ENCODE measurements at regions not wholly inside any gene's neighbourhood (a gene's known extent, or its start where the extent isn't known, plus 50 kb on each side); places are given as distances from the start of the nearest gene placed in this dataset.
"Not testable (repeated sequence)": the region's sequence is repeated elsewhere in the genome, so short reads cannot be mapped to it uniquely, and the experiment has no call there.

DNA sequence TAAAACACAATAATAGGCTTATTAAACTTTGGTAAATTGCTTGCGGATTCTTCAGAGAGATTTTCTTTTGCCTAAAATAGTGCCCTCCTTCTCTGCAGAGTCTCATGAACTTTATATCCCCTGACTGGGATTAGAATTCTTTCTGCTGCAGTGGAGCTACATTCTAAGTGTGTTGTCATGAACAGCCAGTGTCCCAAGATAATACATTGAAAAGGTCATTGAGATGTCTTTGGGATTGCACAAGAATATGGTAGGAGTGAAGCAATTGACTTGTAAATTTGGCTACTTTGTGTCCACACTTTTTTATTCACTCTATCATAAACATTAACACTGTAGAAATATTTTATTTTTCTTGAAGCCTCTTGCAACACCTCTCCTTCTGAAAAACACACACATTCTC is 604.5 kb downstream of the GABRG2 start:
- Histone ChIP-seq H3K9ac (ENCODE audit: low read length) (no peak overlapping the region), H3K4me1 (ENCODE audit: control insufficient read depth, insufficient read depth, low read length) (no peaks in the 10 kb centered on the region), H3K27ac (ENCODE audit: low read depth, low read length) (no peak overlapping the region)

DNA sequence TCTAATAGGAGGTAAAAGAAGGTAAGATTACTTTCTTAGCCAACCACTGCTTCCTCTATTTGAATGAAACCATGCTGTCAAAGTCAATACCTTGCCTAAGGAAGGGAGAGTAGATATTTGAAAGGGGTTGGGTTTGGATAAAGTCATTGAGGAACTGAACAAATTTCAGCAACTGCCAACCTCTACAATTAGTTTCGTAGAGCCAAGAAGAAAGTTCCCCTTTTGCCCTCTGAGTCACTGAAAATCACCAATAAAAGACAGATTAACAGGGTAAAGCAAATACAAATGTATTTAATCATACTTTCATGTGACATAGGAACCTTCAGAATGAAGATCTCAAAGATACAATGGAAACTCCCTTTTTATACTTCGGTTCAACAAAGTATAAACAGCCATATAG is 615.7 kb downstream of the GABRG2 start:
- no peak overlapping the region for H3K27ac ChIP-seq (ENCODE audit: low read depth, low read length)
- H3K4me1 ChIP-seq (ENCODE audit: control insufficient read depth, insufficient read depth, low read length), result no peaks in the 10 kb centered on the region
- no peaks in the 10 kb centered on the region for H3K27me3 ChIP-seq (ENCODE audit: control insufficient read depth, insufficient read depth, low read length)
- H3K36me3 ChIP-seq (ENCODE audit: control insufficient read depth, insufficient read depth, low read length), result no peaks in the 10 kb centered on the region
- H3K9ac ChIP-seq (ENCODE audit: low read length), result no peak overlapping the region
- no peak overlapping the region for H3K4me3 ChIP-seq (ENCODE audit: low read length)

More for the DNA sequence above, 604.5 kb downstream of the GABRG2 start:
- H3K4me3 ChIP-seq (ENCODE audit: low read length), result no peak overlapping the region
- H3K36me3 ChIP-seq (ENCODE audit: control insufficient read depth, insufficient read depth, low read length), result no peaks in the 10 kb centered on the region
- no peaks in the 10 kb centered on the region for H3K27me3 ChIP-seq (ENCODE audit: control insufficient read depth, insufficient read depth, low read length)

DNA sequence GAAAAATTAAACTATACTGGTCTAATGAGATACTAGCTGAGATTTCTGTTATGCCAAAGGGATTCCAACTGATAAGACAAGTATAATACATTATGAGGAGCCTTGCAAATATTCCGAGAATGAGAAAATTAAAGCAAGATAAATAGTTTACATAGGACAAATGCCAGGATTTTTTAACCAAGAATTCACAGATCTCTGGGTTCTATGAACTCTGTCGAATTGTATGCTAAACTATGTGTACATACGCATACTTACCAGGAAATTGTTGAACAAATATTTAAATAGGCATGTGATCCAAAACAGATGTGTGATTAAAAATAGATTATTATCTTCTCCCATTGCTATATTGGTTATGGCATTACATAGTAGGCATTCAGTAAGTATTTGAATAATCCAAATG is 616.6 kb downstream of the GABRG2 start:
- no peaks in the 10 kb centered on the region for H3K36me3 ChIP-seq (ENCODE audit: control insufficient read depth, insufficient read depth, low read length)
- H3K27ac ChIP-seq (ENCODE audit: low read depth, low read length), result no peak overlapping the region
- H3K27me3 ChIP-seq (ENCODE audit: control insufficient read depth, insufficient read depth, low read length), result no peaks in the 10 kb centered on the region
- H3K4me1 ChIP-seq (ENCODE audit: control insufficient read depth, insufficient read depth, low read length), result no peaks in the 10 kb centered on the region
- H3K9ac ChIP-seq (ENCODE audit: low read length), result no peak overlapping the region
- H3K4me3 ChIP-seq (ENCODE audit: low read length), result no peak overlapping the region

DNA sequence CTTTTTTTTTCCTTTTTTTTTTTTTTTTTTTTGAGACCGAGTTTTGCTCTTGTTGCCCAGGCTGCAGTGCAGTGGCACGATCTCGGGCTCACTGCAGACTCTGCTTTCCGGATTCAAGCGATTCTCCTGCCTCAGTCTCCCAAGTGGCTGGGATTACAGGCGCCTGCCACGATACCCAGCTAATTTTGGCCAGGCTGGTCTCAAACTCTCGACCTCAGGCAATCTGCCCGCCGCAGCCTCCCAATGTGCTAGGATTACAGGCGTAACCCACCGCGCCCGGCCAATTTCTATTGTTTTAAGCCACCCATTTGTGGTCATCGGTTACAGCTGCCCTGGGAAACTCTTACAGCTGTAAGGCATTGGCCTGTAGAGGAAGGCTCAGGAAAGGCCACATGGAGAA is 617.7 kb downstream of the GABRG2 start:
- no peaks in the 10 kb centered on the region for H3K27me3 ChIP-seq (ENCODE audit: control insufficient read depth, insufficient read depth, low read length)
- no peak overlapping the region for H3K27ac ChIP-seq (ENCODE audit: low read depth, low read length)
- no peaks in the 10 kb centered on the region for H3K4me1 ChIP-seq (ENCODE audit: control insufficient read depth, insufficient read depth, low read length)
- no peaks in the 10 kb centered on the region for H3K36me3 ChIP-seq (ENCODE audit: control insufficient read depth, insufficient read depth, low read length)
- H3K4me3 ChIP-seq (ENCODE audit: low read length), result no peak overlapping the region
- no peak overlapping the region for H3K9ac ChIP-seq (ENCODE audit: low read length)

DNA sequence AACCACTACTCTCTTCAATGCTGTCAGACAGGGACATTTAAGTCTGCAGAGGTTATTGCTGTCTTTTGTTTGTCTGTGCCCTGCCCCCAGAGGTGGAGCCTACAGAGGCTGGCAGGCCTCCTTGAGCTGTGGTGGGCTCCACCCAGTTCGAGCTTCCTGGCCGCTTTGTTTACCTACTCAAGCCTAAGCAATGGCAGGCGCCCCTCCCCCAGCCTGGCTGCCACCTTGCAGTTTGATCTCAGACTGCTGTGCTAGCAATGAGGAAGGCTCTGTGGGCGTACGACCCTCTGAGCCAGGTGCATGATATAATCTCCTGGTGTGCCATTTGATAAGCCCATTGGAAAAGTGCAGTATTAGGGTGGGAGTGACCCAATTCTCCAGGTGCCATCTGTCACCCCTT is 628.7 kb downstream of the GABRG2 start:
- H3K4me3 ChIP-seq (ENCODE audit: low read length); H3K36me3 ChIP-seq (ENCODE audit: control insufficient read depth, insufficient read depth, low read length); H3K27ac ChIP-seq (ENCODE audit: low read depth, low read length); H3K27me3 ChIP-seq (ENCODE audit: control insufficient read depth, insufficient read depth, low read length); H3K4me1 ChIP-seq (ENCODE audit: control insufficient read depth, insufficient read depth, low read length); H3K9ac ChIP-seq (ENCODE audit: low read length): not testable (repeated sequence)

DNA sequence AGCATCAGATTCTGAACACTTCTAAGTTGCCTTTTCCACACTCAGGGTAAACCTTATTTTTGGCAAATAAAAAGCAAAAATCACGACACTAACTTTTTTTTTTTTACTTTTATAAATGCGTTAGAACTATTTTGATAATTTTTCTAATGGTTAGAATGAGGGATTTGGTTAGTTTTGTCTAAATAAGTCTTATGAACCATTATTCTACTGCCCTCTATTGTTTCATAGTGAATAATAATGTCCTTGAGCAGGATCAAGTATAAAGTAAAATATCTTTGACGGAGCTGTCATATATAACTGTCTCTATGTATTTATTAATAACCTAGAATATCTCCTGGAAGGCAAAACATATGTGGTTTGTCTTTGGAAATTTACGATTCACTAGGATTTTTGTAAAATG is 631.8 kb downstream of the GABRG2 start:
- H3K36me3 ChIP-seq (ENCODE audit: control insufficient read depth, insufficient read depth, low read length), result no peaks in the 10 kb centered on the region
- H3K4me1 ChIP-seq (ENCODE audit: control insufficient read depth, insufficient read depth, low read length), result no peaks in the 10 kb centered on the region
- H3K27ac ChIP-seq (ENCODE audit: low read depth, low read length), result no peak overlapping the region
- H3K27me3 ChIP-seq (ENCODE audit: control insufficient read depth, insufficient read depth, low read length), result no peaks in the 10 kb centered on the region
- no peak overlapping the region for H3K9ac ChIP-seq (ENCODE audit: low read length)
- H3K4me3 ChIP-seq (ENCODE audit: low read length), result no peak overlapping the region

DNA sequence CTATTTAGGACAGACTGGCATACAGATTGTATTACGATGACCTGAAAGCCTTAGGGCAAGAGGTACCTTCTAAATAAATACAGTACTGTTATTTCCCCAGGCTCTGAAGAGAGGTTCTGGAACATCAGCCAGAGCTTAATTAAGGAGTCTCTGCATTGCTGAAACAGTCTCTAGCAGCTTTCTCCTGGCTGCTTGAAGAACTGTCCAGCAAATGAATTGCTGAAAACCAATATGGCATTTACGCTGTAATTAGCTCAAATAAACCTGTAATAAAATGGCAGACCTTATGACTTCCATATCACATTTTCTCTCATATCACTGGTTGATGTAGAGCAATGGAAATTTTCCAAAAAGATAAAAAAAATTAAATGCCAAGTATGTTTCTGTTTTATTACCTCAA is 636.3 kb downstream of the GABRG2 start:
- no peak overlapping the region for H3K9ac ChIP-seq (ENCODE audit: low read length)
- H3K27ac ChIP-seq (ENCODE audit: low read depth, low read length), result no peak overlapping the region
- H3K36me3 ChIP-seq (ENCODE audit: control insufficient read depth, insufficient read depth, low read length), result no peaks in the 10 kb centered on the region
- no peaks in the 10 kb centered on the region for H3K27me3 ChIP-seq (ENCODE audit: control insufficient read depth, insufficient read depth, low read length)
- H3K4me3 ChIP-seq (ENCODE audit: low read length), result no peak overlapping the region
- H3K4me1 ChIP-seq (ENCODE audit: control insufficient read depth, insufficient read depth, low read length), result no peaks in the 10 kb centered on the region

DNA sequence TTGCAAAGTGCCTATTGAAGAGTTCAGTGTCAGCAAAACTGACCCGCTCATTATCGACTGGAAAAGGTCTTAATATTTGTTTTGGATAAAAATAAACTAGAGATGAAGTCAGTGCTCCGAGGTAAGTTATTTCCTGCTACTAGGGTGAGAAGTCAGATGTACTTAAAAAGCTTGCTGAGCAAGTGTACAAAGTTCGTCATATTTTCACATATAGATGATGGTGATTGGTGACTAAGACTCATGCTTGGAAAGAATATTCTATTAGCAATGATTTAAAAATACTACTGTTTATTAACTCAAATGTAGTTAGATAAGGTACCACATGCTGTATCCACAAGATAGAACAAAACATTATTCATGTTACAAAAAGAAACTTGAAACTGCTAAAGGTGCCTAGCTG is 643.7 kb downstream of the GABRG2 start:
- Histone ChIP-seq H3K4me1 (ENCODE audit: control insufficient read depth, insufficient read depth, low read length) (no peaks in the 10 kb centered on the region), H3K9ac (ENCODE audit: low read length) (no peak overlapping the region), H3K27me3 (ENCODE audit: control insufficient read depth, insufficient read depth, low read length) (no peaks in the 10 kb centered on the region), H3K4me3 (ENCODE audit: low read length) (no peak overlapping the region), H3K36me3 (ENCODE audit: control insufficient read depth, insufficient read depth, low read length) (no peaks in the 10 kb centered on the region), H3K27ac (ENCODE audit: low read depth, low read length) (no peak overlapping the region)

DNA sequence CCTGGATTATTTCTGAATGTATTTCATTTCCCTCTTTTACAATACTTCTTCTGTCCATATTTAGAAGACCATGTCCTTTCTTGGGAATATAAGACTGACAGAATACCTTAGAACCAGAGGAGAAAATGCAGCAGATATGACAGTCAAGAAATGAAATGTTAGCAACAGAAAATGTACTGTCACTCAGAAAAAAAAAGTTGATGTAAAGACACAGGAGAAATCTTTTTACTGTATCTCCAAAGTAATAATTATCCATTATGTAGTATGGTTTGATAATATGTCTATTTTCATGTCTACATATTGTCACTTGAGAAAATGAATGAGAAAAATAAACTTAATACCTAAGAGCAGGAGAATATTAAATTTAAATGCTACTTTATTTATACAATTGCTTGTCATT is 652.1 kb downstream of the GABRG2 start:
- no peaks in the 10 kb centered on the region for H3K4me1 ChIP-seq (ENCODE audit: control insufficient read depth, insufficient read depth, low read length)
- no peaks in the 10 kb centered on the region for H3K36me3 ChIP-seq (ENCODE audit: control insufficient read depth, insufficient read depth, low read length)
- no peak overlapping the region for H3K4me3 ChIP-seq (ENCODE audit: low read length)
- no peak overlapping the region for H3K27ac ChIP-seq (ENCODE audit: low read depth, low read length)
- H3K9ac ChIP-seq (ENCODE audit: low read length), result no peak overlapping the region
- no peaks in the 10 kb centered on the region for H3K27me3 ChIP-seq (ENCODE audit: control insufficient read depth, insufficient read depth, low read length)

DNA sequence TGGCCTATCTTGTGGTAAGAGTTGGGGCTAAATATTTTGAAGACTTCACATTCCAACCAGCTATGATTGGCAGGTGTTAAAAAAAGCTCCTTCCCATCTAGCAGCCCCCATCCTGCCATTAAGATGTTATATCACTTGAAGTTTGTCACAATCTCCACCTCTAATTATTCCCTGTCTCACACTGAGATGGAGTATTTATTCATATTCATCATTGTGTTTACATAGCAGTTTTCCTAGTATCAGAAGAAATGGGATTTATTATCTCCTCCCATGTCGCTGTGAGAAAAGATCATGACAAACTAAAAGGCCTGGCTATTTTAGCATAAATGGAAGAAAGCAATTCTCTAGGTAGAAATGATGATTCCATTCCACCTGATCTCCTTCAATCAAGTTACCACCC is 653.6 kb downstream of the GABRG2 start:
- Histone ChIP-seq H3K9ac (ENCODE audit: low read length) (no peak overlapping the region), H3K27me3 (ENCODE audit: control insufficient read depth, insufficient read depth, low read length) (no peaks in the 10 kb centered on the region), H3K4me1 (ENCODE audit: control insufficient read depth, insufficient read depth, low read length) (no peaks in the 10 kb centered on the region)

DNA sequence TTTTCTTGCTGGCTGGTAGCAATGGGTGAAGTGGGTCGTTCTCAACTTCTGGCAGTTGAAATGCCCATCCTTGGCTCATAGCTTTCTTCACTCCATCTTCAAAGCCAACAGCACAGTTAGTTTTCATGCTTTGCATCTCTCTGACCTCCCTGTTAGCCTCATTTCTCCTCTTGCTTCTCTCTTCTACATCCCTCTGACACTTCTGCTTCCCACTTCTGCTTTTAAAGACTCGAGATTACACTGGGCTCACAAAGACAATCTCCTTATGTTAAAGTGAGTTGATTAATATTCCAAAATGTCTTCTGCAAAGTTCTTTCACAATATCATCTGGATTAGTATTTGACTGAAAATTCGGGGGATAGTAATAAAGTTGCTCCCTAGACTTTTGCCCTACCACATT is 684.8 kb upstream of the CCNG1 start:
- Histone ChIP-seq H3K36me3 (ENCODE audit: control insufficient read depth, insufficient read depth, low read length) (no peaks in the 10 kb centered on the region), H3K4me1 (ENCODE audit: control insufficient read depth, insufficient read depth, low read length) (no peaks in the 10 kb centered on the region), H3K27me3 (ENCODE audit: control insufficient read depth, insufficient read depth, low read length) (no peaks in the 10 kb centered on the region), H3K27ac (ENCODE audit: low read depth, low read length) (no peak overlapping the region), H3K9ac (ENCODE audit: low read length) (no peak overlapping the region), H3K4me3 (ENCODE audit: low read length) (no peak overlapping the region)

More for the DNA sequence above, 653.6 kb downstream of the GABRG2 start:
- H3K4me3 ChIP-seq (ENCODE audit: low read length), result no peak overlapping the region
- no peaks in the 10 kb centered on the region for H3K36me3 ChIP-seq (ENCODE audit: control insufficient read depth, insufficient read depth, low read length)
- H3K27ac ChIP-seq (ENCODE audit: low read depth, low read length), result no peak overlapping the region

DNA sequence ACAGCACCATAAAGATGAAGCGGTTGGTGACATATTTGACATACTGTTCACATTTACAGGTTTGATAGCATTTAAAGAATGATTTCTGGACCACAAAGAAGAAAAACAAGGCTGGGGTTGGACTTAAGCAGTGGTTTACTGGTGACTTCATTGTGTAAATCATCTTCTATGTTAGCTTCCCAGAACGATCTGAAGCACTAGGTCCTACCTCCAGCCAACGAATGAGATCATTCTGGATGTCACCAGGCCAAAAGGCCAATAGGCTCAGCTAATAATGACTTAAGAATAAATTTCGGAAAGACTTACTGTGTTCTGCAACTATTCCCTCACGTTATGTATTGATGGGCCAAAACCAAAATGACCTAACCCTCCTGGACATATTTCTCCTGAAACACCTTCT is 675.3 kb upstream of the CCNG1 start:
- Histone ChIP-seq H3K36me3 (ENCODE audit: control insufficient read depth, insufficient read depth, low read length) (no peaks in the 10 kb centered on the region), H3K9ac (ENCODE audit: low read length) (no peak overlapping the region), H3K4me1 (ENCODE audit: control insufficient read depth, insufficient read depth, low read length) (no peaks in the 10 kb centered on the region), H3K4me3 (ENCODE audit: low read length) (no peak overlapping the region), H3K27ac (ENCODE audit: low read depth, low read length) (no peak overlapping the region), H3K27me3 (ENCODE audit: control insufficient read depth, insufficient read depth, low read length) (no peaks in the 10 kb centered on the region)

DNA sequence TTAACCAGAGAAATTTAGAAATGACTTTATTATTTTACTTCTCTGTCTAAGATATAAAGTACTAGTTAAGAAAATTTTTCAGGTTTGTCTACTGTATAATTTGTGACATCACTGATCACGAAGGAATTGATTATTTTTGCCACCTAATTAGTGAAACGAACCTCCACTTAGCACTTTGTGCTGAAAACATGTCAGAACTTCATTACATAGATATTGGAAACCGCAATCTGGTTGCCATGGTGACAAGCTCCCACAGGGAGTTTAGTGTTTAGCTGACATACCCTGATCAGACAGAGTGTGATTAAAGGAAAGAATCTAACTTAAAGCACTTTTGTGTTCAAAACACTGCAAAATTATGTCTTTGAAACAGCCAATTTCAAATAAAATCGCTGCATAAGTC is 668.4 kb upstream of the CCNG1 start:
- Histone ChIP-seq H3K27me3 (ENCODE audit: control insufficient read depth, insufficient read depth, low read length) (no peaks in the 10 kb centered on the region), H3K4me1 (ENCODE audit: control insufficient read depth, insufficient read depth, low read length) (no peaks in the 10 kb centered on the region), H3K9ac (ENCODE audit: low read length) (no peak overlapping the region), H3K4me3 (ENCODE audit: low read length) (no peak overlapping the region), H3K36me3 (ENCODE audit: control insufficient read depth, insufficient read depth, low read length) (no peaks in the 10 kb centered on the region), H3K27ac (ENCODE audit: low read depth, low read length) (no peak overlapping the region)

DNA sequence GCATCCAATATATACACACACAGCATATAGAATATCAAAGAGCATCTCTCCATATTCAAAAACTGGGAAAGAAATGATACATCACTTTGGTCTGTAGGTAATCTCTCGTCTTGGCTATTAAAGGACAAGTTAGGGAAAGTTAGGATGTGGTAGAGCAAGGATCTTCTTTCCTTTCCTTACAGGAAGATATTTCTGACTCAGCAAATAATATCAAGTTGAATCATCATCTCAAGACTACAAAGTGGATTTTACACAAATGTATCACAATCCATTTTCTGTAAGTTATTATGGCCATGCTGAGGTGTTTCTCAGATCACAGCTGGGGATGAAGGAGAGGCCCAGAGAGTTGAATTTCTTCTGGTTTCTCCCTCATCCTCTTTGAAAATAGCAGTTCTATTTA is 651.7 kb upstream of the CCNG1 start:
- H3K36me3 ChIP-seq (ENCODE audit: control insufficient read depth, insufficient read depth, low read length), result no peaks in the 10 kb centered on the region
- no peak overlapping the region for H3K9ac ChIP-seq (ENCODE audit: low read length)
- H3K4me3 ChIP-seq (ENCODE audit: low read length), result no peak overlapping the region
- H3K27me3 ChIP-seq (ENCODE audit: control insufficient read depth, insufficient read depth, low read length), result no peaks in the 10 kb centered on the region
- no peak overlapping the region for H3K27ac ChIP-seq (ENCODE audit: low read depth, low read length)
- no peaks in the 10 kb centered on the region for H3K4me1 ChIP-seq (ENCODE audit: control insufficient read depth, insufficient read depth, low read length)
